ENCODE measurements at regions not wholly inside any gene's neighbourhood (a gene's known extent, or its start where the extent isn't known, plus 50 kb on each side); places are given as distances from the start of the nearest gene placed in this dataset.

- no peak overlapping the region for H3K27ac ChIP-seq (replicated peaks in 1 of 4)
- H3K4me1 ChIP-seq, result no peaks in the 10 kb centered on the region
- no peak for DNase-seq (ENCODE audit: extremely low spot score)
- H3K4me3 ChIP-seq, result no peak overlapping the region
- H3K27me3 ChIP-seq, result no peaks in the 10 kb centered on the region
- WGBS, result 75% methylated on average over 7 of the region's 7 CpGs
- H3K9me3 ChIP-seq, result no peaks in the 10 kb centered on the region
- intact Hi-C loops (cut with DNase I), result no loop called here
- TF ChIP-seq CTCF (IDR thresholded peaks at IDR 0.05) (no peak), POLR2A (IDR thresholded peaks at IDR 0.05; ENCODE audit: low read depth) (no peak), EP300 (IDR thresholded peaks at IDR 0.05) (no peak)
- H3K36me3 ChIP-seq, result no peaks in the 10 kb centered on the region
These were observed 72.0 kb upstream of the DHRSX start for GRCh38 chrX:2572740-2573139.

GRCh38 chrX:2568125-2568524 lies 67.3 kb upstream of the DHRSX start:
- TF ChIP-seq CTCF (IDR thresholded peaks at IDR 0.05) (no peak), EP300 (IDR thresholded peaks at IDR 0.05) (no peak), POLR2AphosphoS5 (IDR thresholded peaks at IDR 0.05) (no peak), POLR2A (IDR thresholded peaks at IDR 0.05; ENCODE audit: low read depth) (no peak)
- 89% methylated on average over 6 of the region's 6 CpGs for WGBS
- Histone ChIP-seq H3K4me3 (no peak overlapping the region), H3K27ac (replicated peaks in 1 of 4) (no peak overlapping the region), H3K36me3 (peaks cover 0 to 7% (median 0%) of the 10 kb centered on the region in 4 donors), H3K27me3 (no peaks in the 10 kb centered on the region), H3K4me1 (no peaks in the 10 kb centered on the region), H3K9me3 (no peaks in the 10 kb centered on the region)
- intact Hi-C loops (cut with DNase I), result no loop called here
- DNase-seq (ENCODE audit: extremely low spot score), result no peak

- H3K4me1 ChIP-seq, result no peaks in the 10 kb centered on the region
- no peak for TF ChIP-seq EP300 (IDR thresholded peaks at IDR 0.05)
- TF ChIP-seq POLR2AphosphoS5 (IDR thresholded peaks at IDR 0.05), result no peak
- no peak for TF ChIP-seq CTCF (IDR thresholded peaks at IDR 0.05)
- TF ChIP-seq POLR2A (IDR thresholded peaks at IDR 0.05; ENCODE audit: low read depth), result no peak
- H3K4me3 ChIP-seq, result no peak overlapping the region
- intact Hi-C loops (cut with DNase I), result no loop called here
- no peaks in the 10 kb centered on the region for H3K9me3 ChIP-seq
- H3K27ac ChIP-seq (replicated peaks in 1 of 4), result no peak overlapping the region
- H3K36me3 ChIP-seq, result peaks cover 0 to 7% (median 0%) of the 10 kb centered on the region in 4 donors
- no peak for DNase-seq (ENCODE audit: extremely low spot score)
- no peaks in the 10 kb centered on the region for H3K27me3 ChIP-seq
- 53% methylated on average over 7 of the region's 8 CpGs for WGBS
These were observed 65.3 kb upstream of the DHRSX start for GRCh38 chrX:2566055-2566454.

GRCh38 chrX:2561456-2561855 lies 60.7 kb upstream of the DHRSX start:
- TF ChIP-seq CTCF (IDR thresholded peaks at IDR 0.05) (no peak), POLR2AphosphoS5 (IDR thresholded peaks at IDR 0.05) (no peak), POLR2A (IDR thresholded peaks at IDR 0.05; ENCODE audit: low read depth) (no peak), EP300 (IDR thresholded peaks at IDR 0.05) (no peak)
- 69% methylated on average over 7 of the region's 7 CpGs for WGBS
- intact Hi-C loops (cut with DNase I), result no loop called here
- no peak for DNase-seq (ENCODE audit: extremely low spot score)
- H3K4me1 ChIP-seq, result no peaks in the 10 kb centered on the region
- H3K27ac ChIP-seq (replicated peaks in 1 of 4), result no peak overlapping the region
- no peak overlapping the region for H3K4me3 ChIP-seq
- H3K36me3 ChIP-seq, result peaks cover 0 to 4% (median 0%) of the 10 kb centered on the region in 4 donors
- no peaks in the 10 kb centered on the region for H3K27me3 ChIP-seq
- no peaks in the 10 kb centered on the region for H3K9me3 ChIP-seq

GRCh38 chrX:2559124-2559523 lies 58.3 kb upstream of the DHRSX start:
- H3K27me3 ChIP-seq, result peaks cover 0 to 13% (median 0%) of the 10 kb centered on the region in 4 donors
- no peak overlapping the region for H3K27ac ChIP-seq (replicated peaks in 1 of 4)
- no peak for DNase-seq (ENCODE audit: extremely low spot score)
- no peaks in the 10 kb centered on the region for H3K9me3 ChIP-seq
- intact Hi-C loops (cut with DNase I), result no loop called here
- no peaks in the 10 kb centered on the region for H3K4me1 ChIP-seq
- no peak overlapping the region for H3K4me3 ChIP-seq
- 63% methylated on average over 3 of the region's 3 CpGs for whole genome bisulfite sequencing
- TF ChIP-seq POLR2AphosphoS5 (IDR thresholded peaks at IDR 0.05) (no peak), CTCF (IDR thresholded peaks at IDR 0.05) (no peak), EP300 (IDR thresholded peaks at IDR 0.05) (no peak), POLR2A (IDR thresholded peaks at IDR 0.05; ENCODE audit: low read depth) (no peak)
- H3K36me3 ChIP-seq, result no peaks in the 10 kb centered on the region

Data from esophagus muscularis mucosa (tissue), 4 donors.